HG03442 (cell line): ENCODE measurements at regions not wholly inside any gene's neighbourhood (a gene's known extent, or its start where the extent isn't known, plus 50 kb on each side); places are given as distances from the start of the nearest gene placed in this dataset.

ENCODE experiments used
- ATAC-seq: cut with Tn5 transposase; IDR thresholded peaks from one replicate; pipeline ENCODE4 v1.9.1; 2021; ENCODE audit warnings: mild to moderate bottlenecking, moderate library complexity; ENCODE audit not compliant: unreplicated experiment

DNA sequence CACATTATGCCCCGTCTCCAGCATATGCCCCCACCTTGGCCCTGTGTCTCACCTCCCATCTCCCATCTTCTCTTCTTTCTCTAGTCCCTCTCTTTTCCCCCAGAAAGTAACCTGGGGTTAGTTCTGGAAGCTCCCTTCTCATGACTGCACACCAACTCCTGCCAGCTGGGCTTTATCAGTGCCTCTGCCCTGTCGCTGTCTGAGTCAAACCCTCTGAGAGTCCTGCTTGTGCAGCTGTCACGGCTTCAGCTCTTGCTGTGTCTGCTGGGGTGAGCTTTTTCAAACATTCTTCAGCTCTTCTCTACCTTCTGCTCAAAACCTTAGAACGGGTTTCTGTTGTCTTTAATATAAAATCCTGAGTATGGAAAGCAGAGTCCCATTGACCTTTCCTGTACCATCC is 304.5 kb upstream of the B3GAT1 start:
- no peak for ATAC-seq

DNA sequence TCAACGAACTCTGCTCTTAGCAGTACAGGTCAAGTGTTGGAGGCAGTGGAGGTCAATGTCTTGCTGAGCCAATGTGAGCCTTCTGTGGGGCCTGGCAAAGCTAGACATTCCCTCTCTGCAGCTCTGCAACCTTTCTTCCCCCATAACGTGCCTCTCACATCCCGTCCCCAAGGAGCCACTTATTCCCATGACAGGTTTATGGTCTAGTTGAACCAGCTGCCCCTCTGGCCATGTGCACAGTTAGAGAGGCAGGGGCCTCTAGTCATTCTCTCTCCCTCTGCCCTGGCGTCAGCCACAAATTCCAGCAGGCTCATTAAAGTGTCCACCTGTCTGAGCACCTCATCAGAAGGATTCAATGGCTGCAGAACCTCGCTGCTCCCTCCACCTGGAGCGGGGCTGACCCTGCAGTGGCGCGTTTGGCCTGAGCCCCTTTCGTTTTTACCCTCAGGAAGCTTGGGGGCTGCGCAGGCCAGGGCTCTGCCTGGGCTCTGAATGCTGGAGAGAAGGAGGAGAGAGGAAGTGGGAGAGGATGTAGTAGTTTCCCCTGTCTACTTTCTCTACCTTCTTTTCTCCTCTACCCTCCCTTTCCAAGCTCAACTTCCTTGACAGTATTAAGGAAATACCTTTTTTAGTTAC is 302.1 kb upstream of the B3GAT1 start:
- ATAC-seq: no peak

DNA sequence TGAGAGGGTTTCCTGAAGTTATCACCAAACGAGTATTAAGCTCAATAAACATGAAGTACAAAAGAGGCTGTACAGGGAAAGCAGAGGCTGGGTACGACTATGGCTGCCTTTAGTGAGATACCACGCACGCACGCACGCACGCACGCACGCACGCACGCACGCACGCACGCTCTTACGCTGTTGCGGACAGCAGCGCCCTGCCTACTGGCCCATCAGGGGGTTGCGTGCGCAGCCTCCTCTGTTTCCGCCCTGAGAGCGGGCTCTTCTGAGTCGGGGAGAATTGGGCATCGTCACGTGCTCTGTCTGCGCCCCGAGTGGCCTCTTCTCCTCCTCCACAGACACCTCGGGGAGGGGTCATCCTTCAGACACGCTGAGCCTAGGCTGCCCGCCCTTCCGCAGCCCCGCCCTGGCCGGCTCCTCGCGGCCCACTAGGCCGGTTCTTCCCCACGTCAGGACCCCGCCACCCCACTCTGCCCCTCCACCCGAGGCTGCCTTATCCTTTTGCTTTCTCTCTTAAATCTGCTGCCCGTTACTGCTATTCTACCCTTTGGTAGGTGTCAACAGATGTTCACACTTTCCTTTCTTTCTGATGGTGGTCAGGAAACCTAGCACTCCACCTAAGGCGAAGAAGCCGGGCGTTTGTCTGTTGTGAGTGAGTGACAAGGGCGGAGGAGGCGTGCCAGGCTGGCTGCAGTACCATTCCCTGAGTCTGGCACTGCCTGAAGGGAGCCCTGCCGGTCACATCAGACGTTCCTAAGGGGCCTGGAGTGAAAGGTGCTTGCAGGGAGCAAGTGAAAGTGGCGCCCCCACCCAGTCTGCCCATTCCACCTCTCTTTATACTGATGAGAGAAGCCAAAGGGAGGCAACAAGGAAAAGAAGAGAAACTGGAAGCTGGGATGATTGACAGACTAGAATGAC is 300.4 kb upstream of the B3GAT1 start:
- ATAC-seq: no peak

DNA sequence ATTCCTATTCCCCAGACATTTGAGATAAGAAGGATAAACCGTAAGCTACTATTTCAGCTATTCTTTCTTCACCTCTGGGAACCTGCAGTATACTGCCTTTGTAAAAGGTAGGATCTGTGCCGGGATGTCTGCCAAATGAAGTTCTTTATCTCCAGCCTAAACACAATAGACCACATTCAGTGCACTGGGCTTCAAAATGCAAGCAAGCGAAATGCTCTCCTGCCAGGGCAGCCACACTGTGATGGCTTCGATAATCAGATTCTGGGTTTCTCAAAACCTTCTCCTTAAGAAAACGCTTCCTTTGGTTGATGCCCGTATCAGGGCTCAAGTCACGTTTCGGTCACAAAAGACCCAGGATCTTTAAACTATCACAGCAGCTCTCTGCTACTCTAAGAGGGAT is 299.5 kb upstream of the B3GAT1 start:
- no peak for ATAC-seq

DNA sequence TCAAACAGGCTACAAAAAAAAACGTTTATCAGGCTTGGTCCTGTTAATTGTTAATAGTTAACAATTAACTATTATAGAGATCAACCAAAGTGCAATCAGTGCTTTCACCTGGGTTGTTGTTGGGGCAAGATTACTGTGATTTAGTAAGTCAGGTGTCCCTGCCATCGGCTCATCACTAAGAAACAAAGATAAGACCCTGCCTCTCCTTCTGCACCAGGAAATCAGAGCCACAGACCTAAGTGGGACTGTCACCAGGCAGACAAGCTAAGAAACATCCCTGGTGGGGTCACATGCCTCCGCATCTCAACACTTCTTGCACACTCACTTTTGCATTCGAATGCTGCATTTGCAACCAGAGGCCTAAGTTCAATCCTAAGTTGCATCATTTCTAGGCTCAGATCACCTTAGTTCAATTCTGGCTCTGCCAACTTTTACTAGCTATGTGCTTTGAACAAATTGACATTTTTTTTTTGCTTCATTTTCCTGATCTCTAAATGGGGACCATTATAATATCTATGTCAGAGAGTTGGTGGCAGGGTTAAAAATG is 298.9 kb upstream of the B3GAT1 start:
- ATAC-seq: no peak

DNA sequence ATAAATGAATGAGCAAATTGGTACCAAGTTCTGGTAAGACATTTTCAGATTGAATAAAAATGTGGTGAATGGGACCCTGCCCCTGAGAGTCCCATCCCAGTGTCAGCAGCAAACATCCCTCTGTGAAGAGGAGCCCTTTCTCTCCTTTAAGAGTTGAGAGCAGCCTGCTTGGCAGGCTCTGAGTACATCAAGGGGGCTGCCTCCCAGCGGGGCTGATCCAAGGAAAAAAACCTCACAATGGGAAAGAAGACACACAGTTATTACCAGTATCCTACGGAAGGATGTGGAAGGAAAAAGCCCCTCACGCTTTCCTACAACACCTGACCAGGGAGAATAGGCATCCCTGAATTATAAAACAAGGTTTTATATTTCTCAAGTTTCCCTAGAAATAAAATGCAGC is 293.8 kb upstream of the B3GAT1 start:
- ATAC-seq: no peak

DNA sequence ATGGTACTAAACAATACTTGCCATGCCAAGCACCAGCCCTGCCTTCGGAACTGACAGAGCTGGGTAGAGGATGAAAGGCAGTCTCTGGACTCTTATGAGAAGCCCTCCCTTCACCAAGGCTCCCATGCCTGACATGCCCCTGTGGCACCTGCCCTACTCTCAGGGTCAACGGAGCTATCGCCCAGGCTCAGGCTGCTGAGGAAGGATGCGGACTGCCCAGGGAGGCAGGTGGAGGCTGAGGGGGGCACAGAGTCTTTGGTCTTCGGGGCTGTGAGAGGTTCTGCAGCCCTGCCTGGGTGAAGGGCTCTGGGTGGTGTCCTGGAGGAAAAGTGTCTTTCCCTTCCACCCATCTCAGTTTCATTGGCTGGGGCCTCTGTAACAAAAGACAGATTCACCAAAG is 290.8 kb upstream of the B3GAT1 start:
- ATAC-seq: no peak

DNA sequence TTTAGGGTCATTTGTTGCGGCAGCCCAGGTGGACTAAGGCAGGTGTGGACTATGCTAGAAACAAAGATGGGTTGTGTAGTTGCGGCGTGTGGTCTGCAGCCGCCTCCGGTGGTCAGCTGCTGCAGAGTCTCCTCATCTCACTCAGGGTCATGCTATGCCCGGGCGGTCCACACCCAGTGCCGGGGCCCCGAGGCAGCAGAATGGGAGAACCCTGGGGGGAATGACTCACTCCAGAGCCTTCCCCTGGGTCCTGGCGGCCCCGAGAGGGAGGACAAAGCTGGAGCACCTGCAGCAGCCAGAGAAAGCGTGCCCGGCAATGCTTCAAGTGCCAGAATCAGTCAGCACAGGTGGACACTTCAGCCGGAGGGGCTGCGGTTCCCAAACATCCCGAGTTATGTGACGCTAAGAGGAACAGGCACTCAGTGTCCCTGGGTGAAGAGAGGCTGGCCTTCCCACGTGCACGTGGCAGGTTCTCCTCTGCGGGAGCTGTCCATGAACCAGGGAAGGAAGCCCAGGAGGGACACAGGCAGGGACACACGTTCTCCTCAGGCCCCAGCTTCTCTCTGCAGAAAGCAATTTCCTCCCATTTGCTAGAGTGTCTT is 289.6 kb upstream of the B3GAT1 start:
- no peak for ATAC-seq

DNA sequence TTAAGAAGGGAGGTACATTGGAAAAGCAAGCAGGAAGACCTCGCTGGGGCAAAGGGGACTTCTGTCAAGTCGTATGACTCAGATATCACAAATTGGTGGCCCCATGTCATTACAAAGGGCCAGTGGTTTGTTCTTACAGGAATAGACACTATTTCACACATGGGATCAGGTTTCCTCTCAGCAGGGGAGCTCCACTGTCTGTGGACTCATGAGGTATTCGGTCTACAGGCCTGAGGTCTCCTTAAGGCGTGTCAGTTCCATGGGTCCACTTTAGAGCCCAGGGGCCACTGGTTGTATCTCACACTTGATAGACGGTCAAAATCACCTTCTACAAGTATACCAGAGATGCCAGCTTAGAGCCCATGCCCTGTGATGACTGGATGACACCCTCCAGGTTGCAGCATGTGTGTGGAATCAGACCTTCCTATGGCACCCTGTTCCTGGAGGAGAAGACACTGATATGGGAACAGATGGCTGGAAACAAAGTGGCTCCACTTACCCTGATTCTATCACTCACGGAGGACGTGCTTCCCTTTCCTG is 288.1 kb upstream of the B3GAT1 start:
- no peak for ATAC-seq

DNA sequence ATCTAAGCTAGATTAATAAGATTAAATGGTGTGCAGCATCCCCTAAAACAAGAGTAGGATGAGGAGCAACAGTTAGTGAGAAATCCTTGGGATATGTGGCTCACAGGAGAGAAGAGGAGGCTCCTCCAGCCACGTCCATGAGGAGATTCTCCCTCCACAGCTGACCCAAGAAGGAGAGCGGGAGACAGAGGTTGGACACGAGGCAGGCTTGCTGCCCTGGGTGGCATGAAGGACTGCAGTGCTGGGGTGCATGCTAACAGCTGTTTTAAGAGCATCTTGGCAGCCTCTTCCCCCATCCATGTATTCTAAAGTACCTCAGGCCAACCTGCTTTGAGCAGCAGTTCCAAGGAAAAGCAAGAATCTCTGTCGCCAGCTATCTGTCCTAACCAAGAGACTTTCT is 284.4 kb upstream of the B3GAT1 start:
- ATAC-seq: no peak

DNA sequence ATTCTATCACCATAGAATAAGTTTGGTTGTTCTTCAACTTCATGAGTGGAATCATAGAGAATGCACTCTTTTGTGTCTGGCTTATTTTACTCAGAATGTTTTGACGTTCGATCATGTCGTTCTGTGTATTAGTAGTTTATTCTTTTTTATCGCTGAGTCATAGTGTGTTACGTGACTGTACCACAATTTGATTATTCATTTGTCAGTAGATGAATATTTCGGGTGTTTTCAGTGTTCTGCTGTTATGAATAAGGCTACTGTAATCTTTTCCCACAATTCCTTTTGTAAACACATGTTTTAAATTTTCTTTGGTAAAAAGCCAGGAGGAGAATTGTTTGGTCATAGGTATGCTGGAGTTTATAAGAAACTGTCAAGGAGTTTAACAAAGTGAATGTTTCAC is 279.9 kb upstream of the B3GAT1 start:
- no peak for ATAC-seq

DNA sequence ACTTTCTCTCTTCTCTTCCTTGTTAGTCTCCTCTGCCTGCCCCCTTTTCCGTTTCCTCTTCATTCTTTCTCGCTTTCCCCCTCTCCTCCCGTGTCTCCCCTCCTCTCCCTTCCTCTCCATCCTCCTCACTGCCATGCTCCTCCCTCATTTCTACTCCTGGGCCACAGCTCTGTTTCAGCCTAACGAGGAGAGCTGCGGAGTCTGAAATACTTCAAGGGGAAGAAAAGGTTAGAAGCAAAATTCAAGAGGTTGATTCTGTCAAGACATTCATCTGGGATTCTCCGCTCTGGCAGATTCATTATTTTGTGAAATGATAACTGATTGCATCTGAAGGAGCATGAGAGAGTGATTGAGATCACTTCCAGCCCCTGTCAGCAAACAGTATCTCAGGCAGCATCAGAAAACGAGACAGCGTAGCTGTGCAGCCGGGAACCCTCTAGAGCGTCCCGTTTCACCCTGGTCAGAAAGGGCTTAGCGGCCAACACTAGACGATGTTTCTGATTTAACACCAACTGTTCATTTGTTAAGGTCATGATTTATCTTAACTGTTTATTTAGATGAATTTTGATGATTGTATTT is 279.3 kb upstream of the B3GAT1 start:
- no peak for ATAC-seq

DNA sequence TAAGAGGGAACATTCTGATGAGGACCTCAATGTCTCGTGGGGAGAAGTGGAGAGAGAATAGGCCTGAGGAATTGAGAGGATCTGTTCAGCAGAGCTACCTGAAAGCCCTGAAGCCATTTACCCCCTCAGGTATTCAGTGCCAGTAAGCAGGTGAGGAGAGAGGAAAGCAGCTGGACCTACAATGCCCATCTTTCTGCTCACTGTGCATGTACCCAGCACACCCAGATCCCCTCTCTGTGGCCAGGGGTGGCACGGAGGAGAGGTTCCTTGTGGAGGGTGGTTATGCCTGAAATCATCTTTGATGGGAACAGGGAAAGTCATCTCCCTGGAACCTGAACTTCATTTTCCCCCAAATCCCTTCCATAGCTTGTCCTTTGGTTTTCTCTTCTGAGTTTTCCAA is 277.8 kb upstream of the B3GAT1 start:
- no peak for ATAC-seq

DNA sequence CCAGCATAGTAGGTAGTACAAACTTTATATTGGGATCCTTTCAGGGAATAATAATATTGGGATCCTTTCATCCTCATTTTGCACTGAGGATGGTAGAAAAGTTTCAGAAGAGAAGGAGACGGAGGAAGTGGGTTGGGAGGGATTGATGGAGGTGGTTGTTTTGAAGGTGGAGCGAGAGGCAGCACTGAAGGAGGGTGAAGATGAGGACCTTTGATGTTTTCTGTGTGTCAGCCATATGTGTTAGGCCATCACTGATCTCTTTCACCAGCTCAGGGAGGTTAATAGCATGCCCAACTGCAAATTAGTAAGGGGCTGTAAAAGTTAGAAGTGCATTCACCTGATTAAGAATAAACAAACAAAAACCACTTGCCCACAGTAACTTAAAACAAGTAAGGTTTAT is 275.5 kb upstream of the B3GAT1 start:
- ATAC-seq: no peak

DNA sequence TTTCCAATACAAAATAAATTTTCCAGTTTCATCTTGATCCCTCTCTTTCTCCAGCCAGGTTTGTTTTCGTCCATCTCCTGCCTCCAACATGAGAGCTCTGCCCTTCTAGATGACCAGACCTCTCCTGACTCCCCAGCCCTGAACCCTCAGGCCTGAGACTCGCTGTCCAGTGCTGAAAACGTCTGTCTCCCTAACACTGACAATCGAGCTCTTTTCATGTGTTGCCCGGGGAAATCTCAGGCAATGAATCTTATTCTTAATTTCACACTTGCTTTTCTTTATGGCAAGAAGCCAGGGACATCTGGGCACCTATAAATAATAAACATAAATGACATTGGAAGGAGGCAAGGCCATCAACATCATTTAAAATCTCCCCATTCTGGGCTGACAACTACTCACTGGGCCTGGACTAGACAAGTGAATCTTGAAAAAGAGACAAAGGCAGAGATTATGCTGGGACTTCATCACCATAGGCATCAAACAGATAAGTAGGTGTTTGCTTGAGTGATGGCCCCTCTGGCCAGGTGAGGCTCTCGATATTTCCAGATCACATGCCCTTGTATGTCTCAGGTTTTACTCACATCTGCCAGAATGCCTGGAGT is 274.5 kb upstream of the B3GAT1 start:
- ATAC-seq: no peak

DNA sequence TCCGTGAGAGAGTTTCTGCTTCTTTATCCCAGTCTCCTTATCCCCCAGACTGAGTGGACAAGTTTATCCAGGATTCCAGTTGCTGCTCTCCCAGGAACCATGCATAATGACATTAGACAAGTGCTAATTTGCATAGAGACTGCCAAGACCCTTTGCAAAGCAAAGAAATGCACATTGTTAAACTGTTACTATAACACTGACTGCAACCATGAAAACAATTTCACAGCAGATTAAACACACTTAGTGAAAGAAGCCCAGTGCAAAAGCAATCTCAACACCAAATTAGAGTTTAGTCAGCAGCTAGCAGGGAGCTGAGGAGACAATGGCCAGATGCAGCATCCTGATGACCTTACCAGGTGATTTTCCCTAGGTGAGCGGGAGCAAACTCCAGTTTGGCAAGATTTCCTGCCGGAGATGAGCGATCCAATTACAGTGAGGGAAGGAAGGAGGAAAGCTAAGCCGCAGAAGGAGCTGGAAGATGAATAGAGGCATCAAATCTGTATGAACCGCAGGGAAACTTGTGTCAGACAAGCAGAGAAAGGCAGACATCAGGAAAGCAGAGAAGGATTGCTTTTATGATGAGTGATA is 273.8 kb upstream of the B3GAT1 start:
- no peak for ATAC-seq

DNA sequence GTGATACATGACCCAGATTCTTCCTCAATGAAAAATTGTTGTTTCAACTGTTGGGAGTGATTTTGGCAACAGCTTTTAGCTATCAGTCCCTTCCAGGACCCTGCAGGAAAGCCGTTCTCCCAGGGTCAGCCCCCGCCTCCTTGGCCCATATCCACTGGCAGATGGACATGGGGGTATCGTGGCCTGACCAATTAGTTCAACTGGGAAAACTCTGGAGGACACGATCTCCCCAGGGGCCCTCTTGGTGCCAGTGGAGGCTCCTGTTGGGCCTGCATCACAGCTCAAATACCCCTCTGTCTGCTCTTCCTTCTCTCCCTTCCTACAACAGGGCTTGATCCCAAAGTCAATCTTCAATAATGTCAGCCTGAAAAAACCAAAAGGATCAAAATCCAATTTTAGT is 272.5 kb upstream of the B3GAT1 start:
- ATAC-seq: no peak

DNA sequence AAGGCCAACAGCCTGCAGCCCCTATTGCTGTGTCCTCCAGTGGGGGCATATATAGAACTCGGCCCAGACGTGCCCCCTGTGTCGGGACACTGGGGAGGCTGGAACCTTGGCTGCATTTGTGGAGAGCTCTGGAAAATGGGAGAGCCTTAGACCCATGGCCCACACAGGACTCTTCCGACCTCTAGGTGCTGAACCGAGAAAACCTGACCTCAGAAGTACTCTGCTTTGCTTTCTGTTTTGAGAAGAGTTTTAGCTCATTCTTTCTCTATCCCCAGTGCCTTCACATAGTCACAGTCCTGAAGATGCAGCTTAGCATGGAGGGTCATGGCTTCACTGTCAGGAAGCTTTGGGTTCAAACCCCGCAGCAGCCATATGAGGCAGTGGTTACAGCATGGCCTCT is 271.8 kb upstream of the B3GAT1 start:
- ATAC-seq: no peak

DNA sequence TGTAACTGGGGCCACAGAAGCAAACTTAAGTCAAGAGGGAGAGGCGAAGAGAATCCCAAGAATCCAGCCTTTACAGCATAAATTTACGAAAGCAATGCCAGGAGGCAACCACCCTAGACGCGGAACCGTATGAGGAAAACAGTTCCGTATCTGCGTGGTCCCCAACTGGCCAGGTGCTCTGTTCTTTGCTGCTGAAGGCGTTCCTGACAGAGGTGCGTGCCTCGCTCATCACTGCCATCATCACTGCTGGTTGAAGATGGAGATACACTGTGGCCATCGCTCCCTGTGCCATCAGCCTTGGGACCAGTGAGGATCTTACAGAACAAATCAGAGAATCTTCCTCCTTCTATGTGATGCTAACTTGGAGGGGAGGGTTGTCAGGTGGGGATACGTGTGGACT is 270.5 kb upstream of the B3GAT1 start:
- ATAC-seq: no peak

DNA sequence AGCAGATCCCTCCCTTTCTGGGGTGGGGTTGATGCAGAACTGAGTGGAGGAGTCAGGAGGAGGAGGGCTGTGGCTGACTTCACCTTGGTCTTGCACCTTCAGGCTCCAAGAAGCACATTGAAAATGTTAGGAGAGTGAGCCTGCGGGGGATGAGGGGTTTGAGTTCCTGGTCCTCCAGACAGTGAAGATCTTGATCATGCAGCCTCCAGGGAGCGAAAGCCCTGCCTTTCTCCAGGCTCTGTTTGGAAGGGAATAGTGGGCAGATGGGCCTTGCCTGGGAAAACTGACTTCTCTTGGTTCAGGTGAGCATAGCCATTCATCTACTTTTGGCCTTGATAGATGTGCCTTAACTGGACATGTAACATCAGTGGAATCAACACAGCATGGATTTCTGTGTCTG is 267.6 kb upstream of the B3GAT1 start:
- no peak for ATAC-seq
